Immature natural killer cell (primary cell): ENCODE measurements at regions not wholly inside any gene's neighbourhood (a gene's known extent, or its start where the extent isn't known, plus 50 kb on each side); places are given as distances from the start of the nearest gene placed in this dataset.

Experiments used
- DNase-seq, 3 donors: peaks; one replicate each; pipeline ENCODE4 v3.0.0; 2022; ENCODE audit warnings: mixed read lengths in 1 of 3
- H3K27ac Mint-ChIP-seq, 6 donors: one replicate each; pipeline ENCODE4 v1.8.0; 2020; ENCODE audit warnings: mixed read lengths in 6 of 6, mild to moderate bottlenecking in 5 of 6, inconsistent platforms in 4 of 6, moderate library complexity in 3 of 6
- H3K27me3 Mint-ChIP-seq, 3 donors: one replicate each; pipeline ENCODE4 v1.8.0; 2020 to 2021; ENCODE audit warnings: low read depth in 3 of 3, mild to moderate bottlenecking in 3 of 3, mixed read lengths in 3 of 3, moderate library complexity in 3 of 3, inconsistent platforms in 1 of 3
- H3K36me3 Mint-ChIP-seq, 3 donors: one replicate each; pipeline ENCODE4 v1.8.0; 2020; ENCODE audit warnings: mixed read lengths in 3 of 3, inconsistent platforms in 2 of 3, mild to moderate bottlenecking in 2 of 3
- H3K4me1 Mint-ChIP-seq, 2 donors: one replicate each; pipeline ENCODE4 v1.8.0; 2020; ENCODE audit warnings: inconsistent platforms in 2 of 2, mild to moderate bottlenecking in 2 of 2, mixed read lengths in 2 of 2, moderate library complexity in 1 of 2
- H3K4me3 Mint-ChIP-seq, 5 donors: one replicate each; pipeline ENCODE4 v1.8.0; 2020; ENCODE audit warnings: mild to moderate bottlenecking in 5 of 5, mixed read lengths in 5 of 5, inconsistent platforms in 3 of 5, moderate library complexity in 3 of 5
- H3K9me3 Mint-ChIP-seq, 6 donors: one replicate each; pipeline ENCODE4 v1.8.0; 2020; ENCODE audit warnings: mild to moderate bottlenecking in 6 of 6, mixed read lengths in 6 of 6, inconsistent platforms in 4 of 6, moderate library complexity in 3 of 6

DNA sequence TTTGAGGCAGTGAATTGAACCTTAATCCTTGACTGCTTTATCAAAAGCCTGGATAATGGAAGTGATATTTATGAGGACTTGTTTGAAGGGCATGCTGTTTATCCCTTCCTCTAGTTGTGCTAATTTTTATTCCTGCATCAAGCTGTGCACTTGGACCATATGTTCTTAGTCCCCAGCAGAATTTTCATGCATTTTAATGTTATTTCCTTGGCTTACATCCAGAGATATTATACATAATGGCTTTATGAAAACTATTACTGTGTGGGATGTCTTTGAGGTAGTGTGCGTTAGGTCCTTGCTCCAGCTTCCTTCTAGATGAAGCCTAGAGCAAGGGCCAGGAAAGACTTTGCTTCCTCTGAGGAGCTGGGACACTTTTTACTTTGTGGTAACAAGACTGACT, 378.4 kb downstream of the LPIN1 start:
- Mint-ChIP-seq H3K27me3 (peaks cover 0 to 3% (median 0%) of the 10 kb centered on the region in 3 donors), H3K4me3 (no peak overlapping the region), H3K9me3 (no peaks in the 10 kb centered on the region), H3K27ac (no peak overlapping the region), H3K36me3 (peaks cover 0 to 6% (median 0%) of the 10 kb centered on the region in 3 donors), H3K4me1 (no peaks in the 10 kb centered on the region)
- DNase-seq: no peak

DNA sequence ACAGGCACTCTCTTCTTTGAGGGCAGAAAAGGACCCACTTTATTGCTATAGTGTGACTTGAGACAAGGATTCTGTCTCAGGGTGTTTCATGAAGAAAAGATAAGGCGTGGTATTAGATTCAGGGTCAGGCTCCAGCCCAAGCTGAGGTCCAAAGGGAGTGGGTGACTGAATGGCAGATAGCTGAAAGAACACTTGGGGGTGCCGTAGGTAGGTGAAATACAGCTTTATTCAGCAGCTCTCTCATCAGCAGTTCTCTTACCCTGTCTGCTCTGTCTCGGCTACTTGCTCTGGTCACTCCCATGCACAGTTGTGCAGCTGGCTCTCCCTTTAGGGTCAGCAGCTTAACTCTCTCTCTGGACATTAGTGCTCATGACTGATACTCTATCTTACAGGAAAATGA, 379.9 kb downstream of the LPIN1 start:
- Mint-ChIP-seq H3K36me3 (peaks cover 0 to 6% (median 0%) of the 10 kb centered on the region in 3 donors), H3K9me3 (no peaks in the 10 kb centered on the region), H3K27me3 (peaks cover 0 to 3% (median 0%) of the 10 kb centered on the region in 3 donors), H3K4me3 (peak overlapping the region in 2 of 5 donors; percentile 14 to 41), H3K27ac (peak overlapping the region in 2 of 6 donors; percentile 16 to 33), H3K4me1 (no peaks in the 10 kb centered on the region)
- DNase-seq: no peak

DNA sequence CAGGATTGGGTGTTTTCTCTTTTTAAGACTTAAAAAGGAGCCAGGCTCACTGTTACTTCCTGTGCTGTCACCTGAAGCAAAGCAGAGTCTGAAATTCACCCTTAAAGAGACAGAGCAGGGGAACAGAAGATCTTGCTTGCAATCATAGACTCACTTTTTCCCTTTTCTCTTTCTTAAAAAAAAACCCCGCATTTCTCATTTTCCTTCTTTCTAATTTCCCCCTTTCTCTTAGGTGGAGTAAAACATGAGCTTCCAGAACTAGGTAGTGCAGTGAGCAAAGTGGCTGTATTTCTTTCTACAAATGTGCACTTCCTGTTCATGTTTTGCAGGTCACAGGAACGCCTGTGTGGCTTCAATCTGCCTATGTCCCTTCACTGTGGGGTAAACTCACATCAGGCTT, 381.2 kb downstream of the LPIN1 start:
- Mint-ChIP-seq H3K27ac (peak overlapping the region in 5 of 6 donors; percentile 41 to 89 (median 61)), H3K27me3 (peaks cover 0 to 3% (median 0%) of the 10 kb centered on the region in 3 donors), H3K4me3 (peak overlapping the region in 3 of 5 donors; percentile 70 to 79 (median 78)), H3K9me3 (no peaks in the 10 kb centered on the region), H3K4me1 (no peaks in the 10 kb centered on the region), H3K36me3 (peaks cover 0 to 6% (median 0%) of the 10 kb centered on the region in 3 donors)
- DNase-seq: peak; percentile 10 to 39 (median 32)

DNA sequence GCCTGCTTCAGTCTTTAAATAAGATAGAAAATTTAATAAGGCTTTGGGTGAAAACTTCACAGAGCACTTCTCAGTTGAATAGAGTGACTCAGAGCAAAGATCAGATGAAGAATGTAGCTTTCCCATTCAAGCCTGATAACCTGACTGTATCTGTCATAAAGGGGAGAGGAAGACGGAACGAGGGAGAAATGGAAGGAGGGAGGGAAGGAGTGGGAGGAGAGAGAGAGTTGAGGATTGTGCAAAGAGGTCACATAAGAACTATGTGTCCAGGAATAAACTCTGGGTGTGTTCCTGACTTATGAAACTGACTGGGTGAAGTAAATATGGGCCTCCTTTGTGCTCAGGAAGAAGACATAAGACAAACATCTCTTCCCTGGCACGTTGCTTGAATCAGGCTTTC, 385.5 kb downstream of the LPIN1 start:
- Mint-ChIP-seq H3K27me3 (peaks cover 0 to 2% (median 0%) of the 10 kb centered on the region in 3 donors), H3K4me1 (no peaks in the 10 kb centered on the region), H3K27ac (no peak overlapping the region), H3K4me3 (no peak overlapping the region), H3K36me3 (peaks cover 0 to 8% (median 0%) of the 10 kb centered on the region in 3 donors), H3K9me3 (no peaks in the 10 kb centered on the region)
- no peak for DNase-seq

DNA sequence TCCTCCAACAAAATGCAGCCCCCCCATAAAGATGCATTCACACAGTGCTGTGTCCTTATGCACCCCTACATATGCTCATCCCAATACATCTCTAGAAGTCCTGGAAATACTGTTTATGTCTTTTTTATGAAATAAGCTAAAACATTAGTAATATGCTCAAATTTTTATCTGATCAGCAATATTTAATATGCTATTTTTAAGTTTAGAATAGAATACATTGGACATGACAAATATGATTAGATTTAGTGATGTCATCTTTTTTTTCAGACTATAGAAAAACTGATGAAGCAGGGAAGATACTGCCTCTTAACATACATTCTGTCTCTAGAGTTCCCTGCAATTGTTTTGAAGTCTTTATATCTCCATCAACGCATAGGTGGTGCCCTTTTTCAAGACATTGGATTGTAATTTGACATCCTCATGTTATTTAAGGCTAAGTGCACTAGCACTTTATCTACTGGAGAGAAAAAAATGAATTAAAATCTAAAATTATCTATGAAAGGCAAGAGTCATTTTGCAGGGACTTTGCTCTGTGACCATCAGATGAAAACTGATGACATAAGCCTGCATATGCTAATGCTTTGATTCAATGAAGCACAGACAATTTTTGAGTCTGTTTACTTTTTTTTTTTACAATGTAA, 395.3 kb downstream of the LPIN1 start:
- Mint-ChIP-seq H3K4me3 (no peak overlapping the region), H3K4me1 (peaks cover 0 to 4% of the 10 kb centered on the region in 2 donors), H3K27me3 (peaks cover 3 to 8% (median 3%) of the 10 kb centered on the region in 3 donors), H3K9me3 (peaks cover 0 to 2% (median 0%) of the 10 kb centered on the region in 6 donors), H3K36me3 (peaks cover 0 to 3% (median 0%) of the 10 kb centered on the region in 3 donors), H3K27ac (no peak overlapping the region)
- no peak for DNase-seq

DNA sequence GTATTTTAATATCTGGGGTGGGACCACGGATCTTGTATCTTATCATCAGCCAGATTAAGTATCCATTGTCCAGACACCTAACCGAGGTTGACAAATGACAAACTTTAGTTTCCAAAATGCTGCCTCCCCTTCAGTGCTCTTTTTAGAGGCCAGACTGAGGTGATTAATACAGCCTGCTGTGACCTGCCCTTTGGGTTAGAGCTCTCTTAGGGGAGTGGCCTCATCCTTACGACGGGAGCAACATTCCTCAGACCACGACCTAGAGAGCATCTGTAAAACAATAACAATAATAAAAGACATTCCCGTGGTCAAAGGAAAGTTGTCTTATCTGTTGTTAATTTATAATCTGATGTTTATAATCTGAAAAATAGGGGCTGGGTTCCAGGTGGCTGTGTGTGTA, 405.3 kb downstream of the LPIN1 start:
- Mint-ChIP-seq H3K27ac (no peak overlapping the region), H3K4me3 (no peak overlapping the region), H3K4me1 (peaks cover 6 to 8% of the 10 kb centered on the region in 2 donors), H3K27me3 (peaks cover 5 to 11% (median 7%) of the 10 kb centered on the region in 3 donors), H3K36me3 (peaks cover 0 to 10% (median 0%) of the 10 kb centered on the region in 3 donors), H3K9me3 (no peaks in the 10 kb centered on the region)
- DNase-seq: no peak

DNA sequence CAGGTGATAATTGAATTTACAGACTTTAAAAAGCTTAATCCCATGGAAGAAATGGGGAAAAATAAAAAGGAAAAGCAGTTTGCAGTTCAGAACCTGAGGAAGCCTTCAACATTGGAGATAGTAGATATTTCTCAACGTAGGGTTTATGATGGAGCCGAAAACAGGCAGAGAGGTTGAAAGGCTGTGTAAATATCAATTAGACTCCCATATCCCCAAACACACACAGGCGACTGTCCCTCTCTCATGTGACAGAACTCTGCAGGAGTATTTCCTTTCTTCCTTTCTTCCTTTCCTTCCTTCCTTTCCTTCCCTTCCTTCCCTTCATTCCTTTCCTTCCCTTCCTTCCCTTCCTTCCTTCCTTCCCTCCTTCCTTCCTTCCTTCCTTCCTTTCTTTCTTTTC, 406.5 kb downstream of the LPIN1 start:
- Mint-ChIP-seq H3K4me3 (no peak overlapping the region), H3K36me3 (peaks cover 0 to 7% (median 0%) of the 10 kb centered on the region in 3 donors), H3K27ac (no peak overlapping the region), H3K27me3 (peaks cover 5 to 11% (median 7%) of the 10 kb centered on the region in 3 donors), H3K9me3 (no peaks in the 10 kb centered on the region), H3K4me1 (peaks cover 6 to 8% of the 10 kb centered on the region in 2 donors)
- DNase-seq: no peak

DNA sequence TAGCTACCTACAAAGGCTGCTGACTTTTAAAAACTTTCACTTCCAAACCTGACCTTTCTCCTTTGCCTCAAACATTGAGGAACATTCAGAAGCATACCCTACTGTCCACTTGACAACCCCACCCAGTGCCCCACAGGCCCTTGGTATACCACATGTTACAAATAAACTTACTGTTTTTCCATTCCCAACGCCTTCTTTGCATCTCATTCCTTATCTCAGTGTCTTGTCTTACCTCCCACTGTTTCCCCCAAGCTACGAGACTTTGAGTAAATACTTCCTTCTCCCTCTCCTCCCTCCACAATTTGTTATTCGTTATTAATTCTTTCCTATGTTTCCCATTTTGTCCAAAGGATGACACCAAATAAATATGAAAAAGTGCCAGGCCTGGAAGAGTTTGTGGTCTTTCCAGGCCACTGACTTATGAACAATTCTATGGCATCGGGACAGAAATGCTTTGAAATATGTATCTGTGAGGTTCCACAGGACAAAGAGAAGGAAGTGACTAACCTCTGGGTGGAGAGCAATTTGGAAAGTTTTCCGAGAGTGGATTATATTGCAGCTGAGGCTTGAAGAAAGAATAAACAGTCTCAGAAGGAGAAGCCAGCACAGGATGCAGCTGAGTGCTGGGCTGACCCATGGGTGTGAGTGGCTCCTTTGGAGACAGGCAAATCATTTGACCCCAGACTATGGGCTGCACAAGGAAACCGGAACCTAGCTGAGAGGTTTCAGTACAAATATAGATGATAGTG, 409.0 kb downstream of the LPIN1 start:
- DNase-seq: no peak
- Mint-ChIP-seq H3K9me3 (no peaks in the 10 kb centered on the region), H3K4me1 (peaks cover 8 to 9% of the 10 kb centered on the region in 2 donors), H3K4me3 (no peak overlapping the region), H3K36me3 (peaks cover 0 to 7% (median 0%) of the 10 kb centered on the region in 3 donors), H3K27me3 (peaks cover 7 to 13% (median 9%) of the 10 kb centered on the region in 3 donors), H3K27ac (no peak overlapping the region)

DNA sequence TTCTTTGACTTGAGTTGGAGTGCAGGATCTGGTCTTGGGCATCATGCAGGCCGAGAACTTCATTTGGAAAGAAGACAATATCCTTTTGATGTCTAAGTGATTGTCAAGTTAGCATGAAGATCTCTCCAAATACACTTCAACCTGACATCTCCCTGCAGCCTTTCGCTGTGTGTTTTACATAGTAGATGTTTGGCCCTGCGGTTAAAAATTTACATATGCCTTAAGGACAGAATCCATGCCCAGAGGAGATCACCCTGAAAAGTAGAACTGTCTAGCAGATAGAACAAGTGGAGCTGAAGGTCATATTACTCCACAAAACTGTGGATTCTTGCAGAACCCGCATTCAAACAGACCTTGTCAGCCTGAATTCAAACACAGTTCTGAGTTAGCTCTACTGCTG, 409.9 kb downstream of the LPIN1 start:
- Mint-ChIP-seq H3K9me3 (no peaks in the 10 kb centered on the region), H3K4me1 (peaks cover 11 to 13% of the 10 kb centered on the region in 2 donors), H3K4me3 (no peak overlapping the region), H3K36me3 (peaks cover 0 to 7% (median 0%) of the 10 kb centered on the region in 3 donors), H3K27me3 (peaks cover 5 to 10% (median 7%) of the 10 kb centered on the region in 3 donors), H3K27ac (no peak overlapping the region)
- no peak for DNase-seq

DNA sequence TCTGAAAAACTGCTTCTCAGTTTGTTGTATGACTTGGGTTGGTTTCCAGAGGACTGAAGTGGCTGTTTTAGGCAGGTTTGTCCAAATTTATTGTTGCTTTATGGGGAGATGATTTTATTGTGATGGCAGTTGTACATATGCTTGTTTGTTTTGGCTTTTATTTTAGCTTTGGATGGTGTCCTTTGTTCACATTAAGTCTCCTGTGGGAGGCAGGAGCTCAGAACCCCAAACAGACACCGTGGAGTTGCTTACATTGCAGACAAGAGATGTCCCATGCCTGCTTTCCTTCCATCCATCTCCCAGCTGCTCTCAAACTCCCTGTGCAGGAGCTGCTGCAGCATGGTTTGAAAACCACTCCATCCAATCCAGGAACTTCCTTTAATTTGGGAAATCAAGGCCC, 414.7 kb downstream of the LPIN1 start:
- Mint-ChIP-seq H3K4me1 (peaks cover 4 to 5% of the 10 kb centered on the region in 2 donors), H3K36me3 (no peaks in the 10 kb centered on the region), H3K9me3 (no peaks in the 10 kb centered on the region), H3K27me3 (peaks cover 2 to 9% (median 2%) of the 10 kb centered on the region in 3 donors), H3K27ac (no peak overlapping the region), H3K4me3 (no peak overlapping the region)
- DNase-seq: no peak

DNA sequence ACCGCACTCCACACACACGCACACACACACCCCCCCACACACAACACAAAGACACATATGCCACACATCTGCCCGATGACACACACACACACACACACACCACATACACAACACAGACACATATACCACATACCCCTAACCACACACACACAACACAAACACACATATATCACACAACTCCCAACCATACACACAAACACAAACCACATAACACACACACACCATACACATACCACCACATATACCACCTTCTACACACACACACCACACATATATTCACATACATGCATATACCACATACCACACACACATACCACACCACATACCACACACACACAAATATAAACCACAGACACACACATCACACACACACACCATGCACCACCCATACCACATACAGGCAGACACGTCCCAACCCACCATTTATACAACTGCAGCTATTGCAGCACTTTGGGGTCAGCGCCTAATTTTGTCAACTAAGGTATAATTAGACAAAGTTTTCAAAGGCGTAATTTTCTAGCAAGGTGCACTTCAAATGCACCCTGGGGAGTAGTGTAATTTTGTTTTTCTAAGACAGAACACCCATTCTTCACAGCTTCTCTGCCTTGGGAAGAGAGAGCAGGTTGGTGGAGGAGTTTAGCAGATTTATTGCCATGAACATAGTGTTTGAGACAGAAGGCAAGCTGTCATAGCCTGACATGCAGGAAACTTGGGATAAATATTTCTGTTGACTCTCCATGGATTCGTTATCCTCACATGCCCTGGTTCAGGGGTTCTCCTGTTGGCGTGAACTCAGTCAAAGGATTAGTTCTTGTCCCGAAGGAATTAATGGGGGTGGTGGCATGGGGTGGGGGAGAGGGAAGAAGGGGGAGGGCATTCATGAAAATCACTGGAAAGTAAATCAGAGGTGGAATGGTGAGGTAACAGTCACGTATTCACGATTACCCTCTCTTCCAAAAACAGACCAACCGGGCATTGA, 416.1 kb downstream of the LPIN1 start:
- Mint-ChIP-seq H3K9me3 (no peaks in the 10 kb centered on the region), H3K36me3 (no peaks in the 10 kb centered on the region), H3K4me3 (no peak overlapping the region), H3K4me1 (peaks cover 4 to 6% of the 10 kb centered on the region in 2 donors), H3K27ac (no peak overlapping the region), H3K27me3 (peaks cover 2 to 9% (median 2%) of the 10 kb centered on the region in 3 donors)
- no peak for DNase-seq

DNA sequence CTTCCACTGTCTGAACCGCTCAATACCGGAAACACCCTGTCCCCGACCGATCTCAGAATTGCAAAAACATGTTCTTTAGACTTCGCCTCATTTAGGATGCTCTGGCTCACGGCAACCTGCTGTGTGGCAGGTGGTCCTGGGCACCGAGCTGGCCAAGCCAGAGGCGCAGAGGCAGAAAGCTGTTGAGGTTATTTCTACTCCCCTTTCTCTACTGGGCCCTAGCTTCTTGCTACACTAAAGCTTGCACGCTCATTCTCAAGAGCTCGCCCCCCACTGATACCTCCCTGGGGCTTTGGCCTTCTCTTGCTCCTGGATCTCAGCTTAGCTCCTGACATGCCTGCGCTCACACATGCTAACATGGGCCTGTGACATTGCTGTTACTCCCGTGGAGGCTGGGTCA, 417.4 kb downstream of the LPIN1 start:
- Mint-ChIP-seq H3K4me3 (peak overlapping the region in 1 of 5 donors; percentile 26), H3K4me1 (peaks cover 17 to 19% of the 10 kb centered on the region in 2 donors), H3K9me3 (no peaks in the 10 kb centered on the region), H3K27ac (peak overlapping the region in 1 of 6 donors; percentile 9), H3K36me3 (no peaks in the 10 kb centered on the region), H3K27me3 (peaks cover 2 to 9% (median 2%) of the 10 kb centered on the region in 3 donors)
- no peak for DNase-seq

DNA sequence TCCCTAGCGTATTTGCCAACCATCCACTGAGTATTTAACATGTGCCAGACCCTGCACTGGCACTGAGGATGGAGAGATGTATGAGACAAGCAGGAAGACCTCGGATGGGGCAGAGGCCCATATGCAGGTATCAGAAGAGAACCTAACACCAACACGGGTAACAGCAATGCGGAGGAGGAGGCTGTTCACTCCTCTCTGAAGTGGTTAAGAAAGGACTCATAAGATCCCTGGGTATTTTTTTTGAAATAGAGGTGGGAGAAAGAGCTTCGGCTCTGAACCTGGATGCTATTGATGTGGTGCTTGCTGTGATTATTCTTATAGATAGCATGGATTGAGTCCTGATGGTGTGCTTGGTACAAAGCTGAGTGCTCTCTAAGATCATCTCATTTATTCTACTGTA, 418.3 kb downstream of the LPIN1 start:
- no peaks in the 10 kb centered on the region for H3K36me3 Mint-ChIP-seq
- H3K4me3 Mint-ChIP-seq: no peak overlapping the region
- peaks cover 0 to 10% (median 2%) of the 10 kb centered on the region in 3 donors for H3K27me3 Mint-ChIP-seq
- peaks cover 25 to 27% of the 10 kb centered on the region in 2 donors for H3K4me1 Mint-ChIP-seq
- no peaks in the 10 kb centered on the region for H3K9me3 Mint-ChIP-seq
- H3K27ac Mint-ChIP-seq: no peak overlapping the region
- DNase-seq: no peak
